ENCODE measurements at regions not wholly inside any gene's neighbourhood (a gene's known extent, or its start where the extent isn't known, plus 50 kb on each side); places are given as distances from the start of the nearest gene placed in this dataset.

DNA sequence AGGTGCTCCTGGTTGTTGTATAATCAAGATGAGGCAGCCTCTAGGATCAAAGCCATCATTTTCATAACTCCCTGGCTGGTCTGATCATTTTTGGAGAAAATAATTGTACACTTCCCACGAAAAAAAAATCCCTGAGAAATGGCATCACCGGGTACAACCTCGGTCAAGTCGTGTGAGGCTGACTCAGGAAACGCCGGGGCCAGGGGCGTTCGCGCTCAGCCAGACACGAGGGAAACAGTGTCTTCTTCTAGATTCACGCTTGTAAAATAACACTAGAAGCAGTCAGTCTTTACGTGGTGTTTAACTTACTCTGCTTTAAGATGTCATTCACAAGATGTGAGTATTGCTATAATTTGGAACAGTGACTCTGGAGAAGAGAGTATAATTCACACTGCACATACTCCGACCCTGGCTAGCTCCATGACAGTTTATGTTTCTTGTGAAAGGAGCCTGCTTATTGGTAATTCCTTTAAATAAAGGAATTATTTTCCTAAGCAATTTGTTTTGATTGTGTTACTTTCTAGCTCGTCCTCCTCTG, 109.0 kb upstream of the SOX1 start:
- H3K79me2 ChIP-seq (ENCODE audit: control insufficient read depth, insufficient read depth, low read length) = no peaks in the 10 kb centered on the region
- no peak for DNase-seq (ENCODE audit: low read depth, low spot score)
- H3K27me3 ChIP-seq (replicated peaks in 1 of 2; ENCODE audit: control insufficient read depth in 2 of 2, insufficient read depth in 2 of 2, low read length in 1 of 2) = no peaks in the 10 kb centered on the region
- RAD21 ChIA-PET (ENCODE audit: unreplicated experiment) = no interaction called here
- POLR2A ChIA-PET = no interaction called here
- TF ChIP-seq, protein P1, sequence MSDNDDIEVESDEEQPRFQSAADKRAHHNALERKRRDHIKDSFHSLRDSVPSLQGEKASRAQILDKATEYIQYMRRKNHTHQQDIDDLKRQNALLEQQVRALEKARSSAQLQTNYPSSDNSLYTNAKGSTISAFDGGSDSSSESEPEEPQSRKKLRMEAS (IDR thresholded peaks at IDR 0.05; ENCODE audit: low read depth, low read length) = no peak
- TF ChIP-seq SMARCA5 (IDR thresholded peaks at IDR 0.05) (no peak), NBN (IDR thresholded peaks at IDR 0.05) (no peak), NFYA (IDR thresholded peaks at IDR 0.05; ENCODE audit: borderline replicate concordance, low read depth, low read length) (no peak), ZNF384 (IDR thresholded peaks at IDR 0.05; ENCODE audit: borderline replicate concordance, low read depth, low read length) (no peak), PAX8 (IDR thresholded peaks at IDR 0.05) (no peak), ETV6 (conservative IDR thresholded peaks at IDR 0.05 in 1 of 2, IDR thresholded peaks at IDR 0.05 in 1 of 2; ENCODE audit: borderline replicate concordance in 1 of 2, low read depth in 1 of 2) (no peak), IKZF1 (conservative IDR thresholded peaks at IDR 0.05) (no peak), NFYB (IDR thresholded peaks at IDR 0.05; ENCODE audit: insufficient read depth, low read depth, low read length) (no peak), NRF1 (conservative IDR thresholded peaks at IDR 0.05; ENCODE audit: low read depth, low read length) (no peak), MYC (IDR thresholded peaks at IDR 0.05; ENCODE audit: insufficient read depth, insufficient read length, insufficient replicate concordance, low read length, severe bottlenecking) (no peak), DPF2 (IDR thresholded peaks at IDR 0.05) (no peak)
- no peaks in the 10 kb centered on the region for H4K20me1 ChIP-seq (ENCODE audit: control insufficient read depth, insufficient read depth)
- no peak overlapping the region for H3K27ac ChIP-seq (ENCODE audit: control insufficient read depth, insufficient read depth)
- no peak overlapping the region for H3K9ac ChIP-seq (ENCODE audit: control insufficient read depth, insufficient read depth, low read length)
- H3K36me3 ChIP-seq (ENCODE audit: control insufficient read depth in 2 of 2, insufficient read depth in 2 of 2, low read length in 1 of 2) = no peaks in the 10 kb centered on the region
- in situ Hi-C loops (cut with MboI) = no loop called here
- intact Hi-C loops (cut with micrococcal nuclease; ENCODE audit: unreplicated experiment) = no loop called here
- no peak overlapping the region for H2AFZ ChIP-seq (ENCODE audit: control insufficient read depth, low read depth, low read length)
- CTCF ChIA-PET = no interaction called here
- SMC1A ChIA-PET (ENCODE audit: uncharacterized antibody, unreplicated experiment) = no interaction called here
- WGBS (ENCODE audit: insufficient coverage, insufficient replicate concordance, low lambda C conversion rate, missing lambda C conversion rate) = 48% methylated on average over 14 of the region's 14 CpGs
- H3K4me2 ChIP-seq (ENCODE audit: control insufficient read depth, insufficient read depth) = no peak overlapping the region
- no peaks in the 10 kb centered on the region for H3K4me1 ChIP-seq (ENCODE audit: control insufficient read depth, insufficient read depth, low read length)
- BruUV-seq (replicated peaks) = no TSS peak
- ATAC-seq = no peak
- H3K9me3 ChIP-seq (replicated peaks; ENCODE audit: control insufficient read depth, insufficient read depth, low read length) = no peaks in the 10 kb centered on the region; the same call in 2 of the 3 replicates
- FAIRE-seq = no peak
- H3K4me3 ChIP-seq = no peak overlapping the region

Measured in GM12878 (cell line).